ENCODE measurements at regions not wholly inside any gene's neighbourhood (a gene's known extent, or its start where the extent isn't known, plus 50 kb on each side); places are given as distances from the start of the nearest gene placed in this dataset.

DNA sequence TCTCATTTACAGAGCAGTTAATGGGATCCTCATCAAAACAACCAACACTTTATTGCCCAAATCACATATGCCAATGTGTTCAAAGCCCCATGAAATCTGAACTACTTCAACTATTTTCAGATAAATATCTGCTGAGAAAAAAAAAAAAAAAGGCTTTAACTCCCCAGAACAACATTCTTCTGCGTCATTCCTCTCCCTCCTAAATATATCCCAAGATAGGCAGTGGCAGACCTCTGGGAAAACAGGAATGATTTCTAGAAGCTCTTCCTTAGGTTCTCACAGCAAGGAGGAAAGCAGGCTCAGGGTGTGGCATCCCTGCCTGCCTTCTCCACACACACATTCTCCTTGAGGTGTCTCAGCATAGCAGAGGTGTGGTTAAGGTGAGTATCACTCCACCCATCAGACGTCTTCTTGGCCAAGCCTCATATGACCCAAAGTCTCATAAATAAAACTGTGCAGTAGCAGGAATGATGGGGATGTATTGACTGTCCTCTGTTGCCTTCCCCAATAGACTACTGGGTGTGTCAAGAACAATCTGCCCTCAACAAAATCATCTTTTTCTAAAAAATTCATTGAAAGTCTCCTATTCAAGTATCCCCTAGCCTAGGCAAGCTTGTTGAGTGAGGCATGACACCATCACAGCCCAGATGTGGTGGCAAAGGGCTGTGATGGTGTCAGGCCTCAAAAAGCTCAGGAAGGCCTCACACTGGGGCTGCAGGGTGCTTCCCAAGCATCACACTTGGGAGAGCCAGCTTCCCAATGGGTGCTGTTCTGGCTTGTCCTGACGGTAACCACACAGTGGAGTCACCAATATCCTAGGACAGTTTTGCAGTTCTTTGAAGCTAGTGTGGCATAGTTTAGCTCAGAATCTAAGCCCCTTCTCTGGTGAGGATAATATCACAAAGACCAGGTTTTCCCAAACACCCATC, 135.4 kb upstream of the SOX9 start:
- TF ChIP-seq, protein P1, sequence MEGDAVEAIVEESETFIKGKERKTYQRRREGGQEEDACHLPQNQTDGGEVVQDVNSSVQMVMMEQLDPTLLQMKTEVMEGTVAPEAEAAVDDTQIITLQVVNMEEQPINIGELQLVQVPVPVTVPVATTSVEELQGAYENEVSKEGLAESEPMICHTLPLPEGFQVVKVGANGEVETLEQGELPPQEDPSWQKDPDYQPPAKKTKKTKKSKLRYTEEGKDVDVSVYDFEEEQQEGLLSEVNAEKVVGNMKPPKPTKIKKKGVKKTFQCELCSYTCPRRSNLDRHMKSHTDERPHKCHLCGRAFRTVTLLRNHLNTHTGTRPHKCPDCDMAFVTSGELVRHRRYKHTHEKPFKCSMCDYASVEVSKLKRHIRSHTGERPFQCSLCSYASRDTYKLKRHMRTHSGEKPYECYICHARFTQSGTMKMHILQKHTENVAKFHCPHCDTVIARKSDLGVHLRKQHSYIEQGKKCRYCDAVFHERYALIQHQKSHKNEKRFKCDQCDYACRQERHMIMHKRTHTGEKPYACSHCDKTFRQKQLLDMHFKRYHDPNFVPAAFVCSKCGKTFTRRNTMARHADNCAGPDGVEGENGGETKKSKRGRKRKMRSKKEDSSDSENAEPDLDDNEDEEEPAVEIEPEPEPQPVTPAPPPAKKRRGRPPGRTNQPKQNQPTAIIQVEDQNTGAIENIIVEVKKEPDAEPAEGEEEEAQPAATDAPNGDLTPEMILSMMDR (IDR thresholded peaks at IDR 0.05), result no peak
- TF ChIP-seq POLR2A (IDR thresholded peaks at IDR 0.05), result no peak

All from uterus (tissue), 2 donors.